ENCODE measurements at regions not wholly inside any gene's neighbourhood (a gene's known extent, or its start where the extent isn't known, plus 50 kb on each side); places are given as distances from the start of the nearest gene placed in this dataset.
A peak's percentile ranks its signal among the peaks of the same experiment; 100 is the strongest.

GRCh38 chr11:115760461-115761320 lies 256.5 kb upstream of the CADM1 start:
- peak overlapping the region; percentile 80 for H3K4me3 ChIP-seq (ENCODE audit: low read depth, low read length)
- H3K36me3 ChIP-seq (ENCODE audit: insufficient read depth) = no peaks in the 10 kb centered on the region
- no peaks in the 10 kb centered on the region for H3K4me1 ChIP-seq (ENCODE audit: insufficient read depth)
- WGBS = 32% methylated on average over 19 of the region's 19 CpGs
- no peak overlapping the region for H3K27ac ChIP-seq (ENCODE audit: low read depth)
- DNase-seq (ENCODE audit: extremely low spot score) = no peak

DNA sequence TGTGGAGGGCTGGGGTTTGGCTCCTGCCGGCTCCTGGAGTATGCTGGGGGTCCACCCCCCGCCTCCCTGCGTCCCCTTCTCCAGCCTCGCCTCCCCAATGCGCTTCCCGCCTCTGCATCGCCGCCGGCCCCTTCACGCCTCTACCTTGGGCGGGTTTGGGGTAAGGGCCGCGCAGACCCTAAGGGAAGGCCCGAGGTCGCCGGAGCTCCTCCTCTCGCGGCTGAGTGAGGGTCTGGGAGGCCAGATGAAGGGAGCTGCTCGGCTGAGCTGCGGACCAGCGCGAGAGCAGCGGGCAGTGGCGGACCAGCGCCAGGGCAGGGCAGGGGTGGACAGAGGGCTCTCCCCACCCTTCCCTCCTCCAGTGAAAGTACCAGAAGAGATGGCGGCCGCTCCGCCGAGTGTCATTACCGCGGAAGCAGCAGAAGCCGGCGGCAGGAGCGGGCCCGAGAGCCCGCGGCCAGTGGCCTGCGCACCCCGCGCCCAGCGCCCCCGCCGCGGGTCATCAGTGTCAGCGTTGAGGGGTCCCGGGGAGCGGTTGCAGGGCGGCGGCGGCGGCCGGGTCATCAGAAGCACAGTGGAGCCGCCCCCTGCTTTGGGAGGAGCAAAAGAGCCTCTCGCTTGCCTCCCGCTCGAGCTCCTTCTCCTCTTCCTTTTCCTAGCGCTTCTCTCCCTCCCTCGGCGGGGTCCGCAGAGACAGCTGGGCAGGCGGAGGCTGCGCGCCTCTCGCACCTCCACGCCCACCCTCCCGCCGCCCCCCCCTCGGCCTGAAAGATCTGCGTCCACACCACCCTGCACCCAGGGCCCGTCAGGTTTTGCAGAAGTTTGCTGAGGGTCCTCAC lies 255.6 kb upstream of the CADM1 start:
- DNase-seq (ENCODE audit: extremely low spot score) = no peak
- 3% methylated on average over 70 of the region's 70 CpGs for WGBS
- Histone ChIP-seq H3K36me3 (ENCODE audit: insufficient read depth) (no peaks in the 10 kb centered on the region), H3K27ac (ENCODE audit: low read depth) (no peak overlapping the region), H3K4me1 (ENCODE audit: insufficient read depth) (no peaks in the 10 kb centered on the region), H3K4me3 (ENCODE audit: low read depth, low read length) (peak overlapping the region; percentile 80)

DNA sequence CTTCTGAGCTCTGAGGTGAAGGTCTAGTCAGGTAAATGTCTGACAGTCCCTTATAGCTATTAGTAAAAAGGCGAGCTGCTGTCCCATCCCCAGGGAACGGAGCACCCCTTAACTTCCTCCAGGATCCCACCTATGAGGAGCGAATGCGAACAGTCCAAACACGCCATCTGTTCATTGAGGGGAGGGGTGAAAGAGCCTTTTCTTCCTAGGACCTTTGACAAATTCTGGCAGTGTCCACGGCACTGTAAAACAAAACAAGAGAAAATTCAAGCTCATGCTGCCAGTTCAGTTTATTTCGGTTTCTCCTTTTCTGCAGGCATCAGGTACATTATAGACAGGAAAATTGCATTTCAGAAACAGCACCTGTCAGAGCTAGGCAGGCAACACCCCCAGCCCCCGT lies 253.8 kb upstream of the CADM1 start:
- no peak overlapping the region for H3K27ac ChIP-seq (ENCODE audit: low read depth)
- 95% methylated on average over 8 of the region's 8 CpGs for WGBS
- H3K36me3 ChIP-seq (ENCODE audit: insufficient read depth) = no peaks in the 10 kb centered on the region
- no peaks in the 10 kb centered on the region for H3K4me1 ChIP-seq (ENCODE audit: insufficient read depth)
- DNase-seq (ENCODE audit: extremely low spot score) = no peak
- no peak overlapping the region for H3K4me3 ChIP-seq (ENCODE audit: low read depth, low read length)

GRCh38 chr11:115751243-115752015 lies 247.2 kb upstream of the CADM1 start:
- WGBS = 62% methylated on average over 6 of the region's 6 CpGs
- no peak for DNase-seq (ENCODE audit: extremely low spot score)
- no peaks in the 10 kb centered on the region for H3K4me1 ChIP-seq (ENCODE audit: insufficient read depth)

GRCh38 chr11:115745610-115746512 lies 241.6 kb upstream of the CADM1 start:
- 83% methylated on average over 22 of the region's 22 CpGs for WGBS
- Histone ChIP-seq H3K27ac (ENCODE audit: low read depth) (no peak overlapping the region), H3K36me3 (ENCODE audit: insufficient read depth) (no peaks in the 10 kb centered on the region), H3K4me3 (ENCODE audit: low read depth, low read length) (no peak overlapping the region), H3K4me1 (ENCODE audit: insufficient read depth) (no peaks in the 10 kb centered on the region)
- peak; percentile 59 for DNase-seq (ENCODE audit: extremely low spot score)

More at GRCh38 chr11:115751243-115752015, 247.2 kb upstream of the CADM1 start:
- no peaks in the 10 kb centered on the region for H3K36me3 ChIP-seq (ENCODE audit: insufficient read depth)
- H3K4me3 ChIP-seq (ENCODE audit: low read depth, low read length) = no peak overlapping the region
- H3K27ac ChIP-seq (ENCODE audit: low read depth) = no peak overlapping the region

GRCh38 chr11:115745066-115745465 lies 240.9 kb upstream of the CADM1 start:
- H3K4me1 ChIP-seq (ENCODE audit: insufficient read depth) = no peaks in the 10 kb centered on the region
- no peak overlapping the region for H3K27ac ChIP-seq (ENCODE audit: low read depth)
- H3K4me3 ChIP-seq (ENCODE audit: low read depth, low read length) = no peak overlapping the region
- DNase-seq (ENCODE audit: extremely low spot score) = no peak
- H3K36me3 ChIP-seq (ENCODE audit: insufficient read depth) = no peaks in the 10 kb centered on the region
- WGBS = 83% methylated on average over 7 of the region's 7 CpGs

DNA sequence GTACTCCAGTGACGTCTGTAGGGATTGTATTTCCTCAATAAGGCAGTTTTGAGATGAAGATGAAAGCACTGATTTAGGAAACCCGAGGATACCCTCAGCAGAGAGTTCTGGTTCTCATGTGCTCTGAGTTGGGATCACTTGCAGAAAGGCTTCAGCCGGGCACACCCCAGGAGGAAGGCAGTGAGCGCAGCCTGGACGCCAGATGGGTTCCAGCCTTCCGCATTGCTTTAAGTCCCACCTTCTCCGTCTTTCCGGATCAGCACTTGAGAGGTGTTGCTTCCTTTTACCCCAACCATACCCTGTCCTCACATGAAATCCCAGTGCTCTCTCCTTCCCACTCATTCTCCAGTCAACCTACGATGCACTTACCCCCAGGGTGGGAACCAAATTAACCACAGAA lies 239.5 kb upstream of the CADM1 start:
- 89% methylated on average over 9 of the region's 9 CpGs for WGBS
- no peak for DNase-seq (ENCODE audit: extremely low spot score)
- H3K4me3 ChIP-seq (ENCODE audit: low read depth, low read length) = no peak overlapping the region

GRCh38 chr11:115741376-115742107 lies 237.3 kb upstream of the CADM1 start:
- Histone ChIP-seq H3K27ac (ENCODE audit: low read depth) (no peak overlapping the region), H3K36me3 (ENCODE audit: insufficient read depth) (no peaks in the 10 kb centered on the region), H3K4me3 (ENCODE audit: low read depth, low read length) (no peak overlapping the region), H3K4me1 (ENCODE audit: insufficient read depth) (no peaks in the 10 kb centered on the region)
- 85% methylated on average over 17 of the region's 17 CpGs for WGBS
- DNase-seq (ENCODE audit: extremely low spot score) = no peak

More for the DNA sequence above, 239.5 kb upstream of the CADM1 start:
- H3K27ac ChIP-seq (ENCODE audit: low read depth) = no peak overlapping the region
- no peaks in the 10 kb centered on the region for H3K4me1 ChIP-seq (ENCODE audit: insufficient read depth)
- no peaks in the 10 kb centered on the region for H3K36me3 ChIP-seq (ENCODE audit: insufficient read depth)

- Histone ChIP-seq H3K4me3 (ENCODE audit: low read depth, low read length) (no peak overlapping the region), H3K4me1 (ENCODE audit: insufficient read depth) (no peaks in the 10 kb centered on the region), H3K27ac (ENCODE audit: low read depth) (no peak overlapping the region), H3K36me3 (ENCODE audit: insufficient read depth) (no peaks in the 10 kb centered on the region)
- no peak for DNase-seq (ENCODE audit: extremely low spot score)
Observed at GRCh38 chr11:115740324-115740723, 236.1 kb upstream of the CADM1 start.

GRCh38 chr11:115739878-115740277 lies 235.7 kb upstream of the CADM1 start:
- no peak overlapping the region for H3K27ac ChIP-seq (ENCODE audit: low read depth)
- H3K4me1 ChIP-seq (ENCODE audit: insufficient read depth) = no peaks in the 10 kb centered on the region
- 87% methylated on average over 3 of the region's 3 CpGs for WGBS
- no peaks in the 10 kb centered on the region for H3K36me3 ChIP-seq (ENCODE audit: insufficient read depth)
- no peak for DNase-seq (ENCODE audit: extremely low spot score)
- H3K4me3 ChIP-seq (ENCODE audit: low read depth, low read length) = no peak overlapping the region

GRCh38 chr11:115739146-115739545 lies 234.9 kb upstream of the CADM1 start:
- DNase-seq (ENCODE audit: extremely low spot score) = no peak
- 56% methylated on average over 6 of the region's 6 CpGs for WGBS
- no peaks in the 10 kb centered on the region for H3K4me1 ChIP-seq (ENCODE audit: insufficient read depth)

DNA sequence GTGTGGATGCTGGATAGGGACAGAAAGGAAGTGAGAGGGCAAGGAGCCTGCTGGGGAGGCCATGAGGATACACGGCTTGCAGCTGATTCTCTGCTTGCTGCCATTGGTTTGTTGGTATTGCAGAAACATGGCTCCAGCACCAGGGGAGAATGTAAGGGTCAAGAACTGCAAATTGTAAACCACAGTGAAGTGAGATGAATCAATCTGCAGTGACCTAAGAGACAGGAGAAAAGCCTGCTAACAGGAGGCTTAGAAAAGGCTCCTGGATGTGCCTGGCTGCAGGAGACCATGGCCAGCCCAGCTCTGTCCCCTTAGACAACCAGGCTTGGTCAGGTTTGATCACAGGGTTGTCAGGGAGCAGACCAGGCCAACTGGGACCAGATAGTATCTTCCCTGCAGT lies 233.7 kb upstream of the CADM1 start:
- Histone ChIP-seq H3K36me3 (ENCODE audit: insufficient read depth) (no peaks in the 10 kb centered on the region), H3K27ac (ENCODE audit: low read depth) (no peak overlapping the region), H3K4me3 (ENCODE audit: low read depth, low read length) (no peak overlapping the region), H3K4me1 (ENCODE audit: insufficient read depth) (no peaks in the 10 kb centered on the region)
- DNase-seq (ENCODE audit: extremely low spot score) = no peak
- 84% methylated on average over 1 of the region's 1 CpG for WGBS

More at GRCh38 chr11:115739146-115739545, 234.9 kb upstream of the CADM1 start:
- H3K4me3 ChIP-seq (ENCODE audit: low read depth, low read length) = no peak overlapping the region
- no peak overlapping the region for H3K27ac ChIP-seq (ENCODE audit: low read depth)
- no peaks in the 10 kb centered on the region for H3K36me3 ChIP-seq (ENCODE audit: insufficient read depth)
